BLaER1 (cell line): ENCODE measurements at regions not wholly inside any gene's neighbourhood (a gene's known extent, or its start where the extent isn't known, plus 50 kb on each side); places are given as distances from the start of the nearest gene placed in this dataset.

Experiments used
- H3K27ac ChIP-seq: shearing (Covaris generic); formaldehyde crosslinking; 2 replicates; pipeline ENCODE4 v1.8.1; 2022
- H3K27me3 ChIP-seq: shearing (Covaris generic); formaldehyde crosslinking; 2 replicates; pipeline ENCODE4 v1.8.1; 2022
- H3K36me3 ChIP-seq: shearing (Covaris generic); formaldehyde crosslinking; 2 replicates; pipeline ENCODE4 v1.8.1; 2022
- H3K4me1 ChIP-seq: shearing (Covaris generic); formaldehyde crosslinking; 2 replicates; pipeline ENCODE4 v1.8.1; 2022
- H3K4me2 ChIP-seq: shearing (Covaris generic); formaldehyde crosslinking; 2 replicates; pipeline ENCODE4 v1.8.1; 2022
- H3K4me3 ChIP-seq: shearing (Covaris generic); formaldehyde crosslinking; 2 replicates; pipeline ENCODE4 v1.8.1; 2022
- H3K9ac ChIP-seq: shearing (Covaris generic); formaldehyde crosslinking; 2 replicates; pipeline ENCODE4 v1.8.1; 2022
- H3K9me3 ChIP-seq: shearing (Covaris generic); formaldehyde crosslinking; 2 replicates; pipeline ENCODE4 v1.8.1; 2022
- H4K20me1 ChIP-seq: shearing (Covaris generic); formaldehyde crosslinking; 2 replicates; pipeline ENCODE4 v1.8.1; 2022
- Cebpa-rat ChIP-seq: shearing (Covaris generic); IDR thresholded peaks from 2 replicates; pipeline ENCODE4 v1.8.1; 2022

- Histone ChIP-seq H3K36me3 (no peaks in the 10 kb centered on the region), H4K20me1 (no peaks in the 10 kb centered on the region), H3K27ac (no peak overlapping the region), H3K9me3 (no peaks in the 10 kb centered on the region), H3K27me3 (no peaks in the 10 kb centered on the region), H3K4me2 (no peak overlapping the region), H3K4me3 (no peak overlapping the region), H3K9ac (no peak overlapping the region), H3K4me1 (peaks cover 11% of the 10 kb centered on the region)
- TF ChIP-seq Cebpa-rat = no peak
These were observed 173.1 kb downstream of the ANKRD30B start for GRCh38 chr18:14921031-14921430.

DNA sequence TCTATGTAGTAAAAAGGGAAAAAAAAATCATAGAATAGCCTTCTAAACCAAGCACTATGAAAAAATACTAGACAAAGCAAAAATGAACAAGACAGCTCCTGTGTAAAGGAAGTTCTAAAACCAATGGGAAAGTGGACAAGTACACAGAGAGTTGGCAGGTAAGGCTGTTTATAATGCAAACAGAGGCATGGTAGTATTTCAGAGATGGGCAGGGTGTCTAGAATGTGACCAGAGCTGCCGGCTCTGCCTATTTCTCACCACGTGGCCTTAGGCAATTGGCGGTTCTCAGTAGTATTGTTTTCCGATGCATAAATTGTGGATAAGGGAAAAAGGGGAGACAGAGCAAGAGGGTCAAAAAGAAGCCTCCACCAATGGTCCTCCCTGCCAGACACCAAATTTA, 173.6 kb downstream of the ANKRD30B start:
- Histone ChIP-seq H3K4me2 (no peak overlapping the region), H4K20me1 (no peaks in the 10 kb centered on the region), H3K27me3 (no peaks in the 10 kb centered on the region), H3K4me3 (no peak overlapping the region), H3K9me3 (no peaks in the 10 kb centered on the region), H3K9ac (no peak overlapping the region), H3K36me3 (no peaks in the 10 kb centered on the region), H3K27ac (no peak overlapping the region), H3K4me1 (peaks cover 11% of the 10 kb centered on the region)
- TF ChIP-seq Cebpa-rat = no peak

GRCh38 chr18:14922031-14922430, 174.1 kb downstream of the ANKRD30B start:
- no peaks in the 10 kb centered on the region for H3K9me3 ChIP-seq
- H3K36me3 ChIP-seq = no peaks in the 10 kb centered on the region
- no peaks in the 10 kb centered on the region for H3K27me3 ChIP-seq
- H3K9ac ChIP-seq = no peak overlapping the region
- H3K27ac ChIP-seq = no peak overlapping the region
- no peak for TF ChIP-seq Cebpa-rat
- no peak overlapping the region for H3K4me2 ChIP-seq
- no peaks in the 10 kb centered on the region for H4K20me1 ChIP-seq
- peaks cover 11% of the 10 kb centered on the region for H3K4me1 ChIP-seq
- no peak overlapping the region for H3K4me3 ChIP-seq

- Histone ChIP-seq H3K9ac (no peak overlapping the region), H4K20me1 (no peaks in the 10 kb centered on the region), H3K4me1 (peaks cover 11% of the 10 kb centered on the region), H3K9me3 (no peaks in the 10 kb centered on the region), H3K36me3 (no peaks in the 10 kb centered on the region), H3K27me3 (no peaks in the 10 kb centered on the region), H3K27ac (no peak overlapping the region), H3K4me2 (no peak overlapping the region), H3K4me3 (no peak overlapping the region)
- no peak for TF ChIP-seq Cebpa-rat
These were observed 175.1 kb downstream of the ANKRD30B start for GRCh38 chr18:14922965-14923565.

GRCh38 chr18:14924226-14924625, 176.3 kb downstream of the ANKRD30B start:
- H3K36me3 ChIP-seq = no peaks in the 10 kb centered on the region
- H3K4me1 ChIP-seq = peaks cover 11% of the 10 kb centered on the region
- H3K27me3 ChIP-seq = no peaks in the 10 kb centered on the region
- TF ChIP-seq Cebpa-rat = no peak
- H3K9me3 ChIP-seq = no peaks in the 10 kb centered on the region
- H3K4me3 ChIP-seq = no peak overlapping the region
- no peak overlapping the region for H3K9ac ChIP-seq
- no peaks in the 10 kb centered on the region for H4K20me1 ChIP-seq
- no peak overlapping the region for H3K4me2 ChIP-seq
- H3K27ac ChIP-seq = no peak overlapping the region

DNA sequence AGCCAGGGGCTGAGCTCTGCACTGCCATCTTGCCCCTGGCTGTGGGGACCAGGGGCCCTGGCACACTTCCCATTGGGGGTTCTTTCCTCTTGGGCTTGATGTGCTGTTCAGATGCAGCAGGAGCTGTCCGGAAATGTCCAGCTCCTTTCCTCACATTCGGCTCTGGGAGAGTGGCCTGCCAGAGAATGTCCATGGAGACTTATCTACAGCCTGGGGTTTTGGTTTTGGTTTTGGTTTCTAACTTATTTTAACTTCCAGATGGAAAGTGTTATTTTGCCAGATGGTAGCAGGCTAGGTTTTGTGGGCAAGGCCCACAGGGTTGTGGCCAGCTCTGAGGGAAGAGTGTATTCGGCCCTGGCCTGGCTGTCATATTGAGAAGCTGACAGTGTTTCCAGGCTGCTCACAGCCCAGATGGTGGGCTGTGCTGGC, 177.3 kb downstream of the ANKRD30B start:
- H3K4me3 ChIP-seq = no peak overlapping the region
- H3K27me3 ChIP-seq = no peaks in the 10 kb centered on the region
- H3K4me2 ChIP-seq = peak overlapping the region; percentile 34
- H3K9me3 ChIP-seq = no peaks in the 10 kb centered on the region
- H3K36me3 ChIP-seq = no peaks in the 10 kb centered on the region
- H4K20me1 ChIP-seq = no peaks in the 10 kb centered on the region
- peaks cover 11% of the 10 kb centered on the region for H3K4me1 ChIP-seq
- H3K27ac ChIP-seq = peak overlapping the region; percentile 49; the same call in 1 of the 2 replicates
- no peak overlapping the region for H3K9ac ChIP-seq
- TF ChIP-seq Cebpa-rat = no peak

- H3K4me2 ChIP-seq = no peak overlapping the region
- no peak for TF ChIP-seq Cebpa-rat
These were observed 179.7 kb downstream of the ANKRD30B start for GRCh38 chr18:14927701-14928100.

GRCh38 chr18:14928396-14928795, 180.4 kb downstream of the ANKRD30B start:
- Histone ChIP-seq H4K20me1 (no peaks in the 10 kb centered on the region), H3K27ac (no peak overlapping the region), H3K4me3 (no peak overlapping the region), H3K9ac (no peak overlapping the region), H3K36me3 (no peaks in the 10 kb centered on the region), H3K9me3 (no peaks in the 10 kb centered on the region), H3K4me2 (no peak overlapping the region), H3K27me3 (no peaks in the 10 kb centered on the region), H3K4me1 (peaks cover 11% of the 10 kb centered on the region)
- TF ChIP-seq Cebpa-rat = no peak

More at GRCh38 chr18:14927701-14928100, 179.7 kb downstream of the ANKRD30B start:
- no peak overlapping the region for H3K9ac ChIP-seq
- no peak overlapping the region for H3K4me3 ChIP-seq
- H3K36me3 ChIP-seq = no peaks in the 10 kb centered on the region
- H3K27ac ChIP-seq = no peak overlapping the region
- no peaks in the 10 kb centered on the region for H3K27me3 ChIP-seq
- H3K9me3 ChIP-seq = no peaks in the 10 kb centered on the region
- H4K20me1 ChIP-seq = no peaks in the 10 kb centered on the region
- H3K4me1 ChIP-seq = peaks cover 11% of the 10 kb centered on the region

- no peaks in the 10 kb centered on the region for H3K9me3 ChIP-seq
- H3K4me2 ChIP-seq = no peak overlapping the region
- TF ChIP-seq Cebpa-rat = no peak
- H4K20me1 ChIP-seq = no peaks in the 10 kb centered on the region
- peaks cover 9% of the 10 kb centered on the region for H3K4me1 ChIP-seq
- H3K27me3 ChIP-seq = no peaks in the 10 kb centered on the region
- H3K4me3 ChIP-seq = no peak overlapping the region
- no peaks in the 10 kb centered on the region for H3K36me3 ChIP-seq
- no peak overlapping the region for H3K27ac ChIP-seq
- H3K9ac ChIP-seq = no peak overlapping the region
These were observed 182.1 kb downstream of the ANKRD30B start for GRCh38 chr18:14930076-14930475.

DNA sequence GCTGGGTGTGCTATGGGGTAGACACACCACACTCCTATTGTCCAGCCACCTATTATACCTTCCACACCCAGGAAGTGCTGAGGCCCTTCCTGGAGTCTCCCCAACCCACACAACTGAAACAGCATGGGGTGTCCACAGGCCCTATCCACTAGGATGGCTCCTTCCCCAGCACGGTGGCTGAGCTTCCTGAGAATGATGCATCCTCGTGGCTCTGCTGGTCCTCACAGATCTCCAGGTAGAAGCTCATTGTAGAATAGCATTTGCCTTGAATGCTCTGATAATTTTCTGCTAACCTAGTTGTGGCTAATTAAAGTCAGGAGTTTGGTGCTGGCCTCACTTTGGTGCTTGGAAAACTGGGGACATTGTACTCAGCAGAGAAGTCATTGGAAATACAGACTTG, 182.6 kb downstream of the ANKRD30B start:
- Histone ChIP-seq H3K9ac (no peak overlapping the region), H3K4me3 (no peak overlapping the region), H3K36me3 (no peaks in the 10 kb centered on the region), H3K4me2 (no peak overlapping the region), H3K9me3 (no peaks in the 10 kb centered on the region), H3K27me3 (no peaks in the 10 kb centered on the region), H3K4me1 (peaks cover 4% of the 10 kb centered on the region), H3K27ac (no peak overlapping the region), H4K20me1 (no peaks in the 10 kb centered on the region)
- TF ChIP-seq Cebpa-rat = no peak
